HG03097 (cell line): ENCODE measurements at regions not wholly inside any gene's neighbourhood (a gene's known extent, or its start where the extent isn't known, plus 50 kb on each side); places are given as distances from the start of the nearest gene placed in this dataset.
"Not testable (repeated sequence)": the region's sequence is repeated elsewhere in the genome, so short reads cannot be mapped to it uniquely, and the experiment has no call there.

Source experiments
- ATAC-seq: cut with Tn5 transposase; IDR thresholded peaks from one replicate; pipeline ENCODE4 v1.9.1; 2021; ENCODE audit not compliant: unreplicated experiment, low FRiP score

- no peak for ATAC-seq
Observed at GRCh38 chr6:56904068-56904467, 50.8 kb upstream of the BEND6 start.

- no peak for ATAC-seq
Observed at GRCh38 chr6:56902641-56903464, 52.1 kb upstream of the BEND6 start.

- ATAC-seq = no peak
Observed at GRCh38 chr6:56900784-56901183, 54.1 kb upstream of the BEND6 start.

- no peak for ATAC-seq
Observed at GRCh38 chr6:56899753-56900152, 55.2 kb upstream of the BEND6 start.

GRCh38 chr6:56899311-56899710 is 55.6 kb upstream of the BEND6 start:
- no peak for ATAC-seq

- no peak for ATAC-seq
Observed at GRCh38 chr6:56897789-56898529, 56.9 kb upstream of the BEND6 start.

GRCh38 chr6:56891754-56892153 is 63.2 kb upstream of the BEND6 start:
- ATAC-seq = no peak

GRCh38 chr6:56890683-56891429 is 64.1 kb upstream of the BEND6 start:
- peak; percentile 90 for ATAC-seq

- ATAC-seq = no peak
Observed at GRCh38 chr6:56890066-56890465, 64.8 kb upstream of the BEND6 start.

- ATAC-seq = no peak
Observed at GRCh38 chr6:56889492-56889891, 65.4 kb upstream of the BEND6 start.

- ATAC-seq = no peak
Observed at GRCh38 chr6:56888687-56889086, 66.2 kb upstream of the BEND6 start.

GRCh38 chr6:56887086-56887485 is 67.8 kb upstream of the BEND6 start:
- no peak for ATAC-seq

- no peak for ATAC-seq
Observed at GRCh38 chr6:56877922-56878321, 77.0 kb upstream of the BEND6 start.

- no peak for ATAC-seq
Observed at GRCh38 chr6:56875961-56876360, 78.9 kb upstream of the BEND6 start.

GRCh38 chr6:56875523-56875922 is 79.4 kb upstream of the BEND6 start:
- no peak for ATAC-seq

GRCh38 chr6:56874328-56874727 is 80.6 kb upstream of the BEND6 start:
- no peak for ATAC-seq

GRCh38 chr6:56870053-56870452 is 84.9 kb upstream of the BEND6 start:
- not testable (repeated sequence) for ATAC-seq

GRCh38 chr6:56869346-56869745 is 85.6 kb upstream of the BEND6 start:
- no peak for ATAC-seq

- ATAC-seq = no peak
Observed at GRCh38 chr6:56868687-56869086, 86.2 kb upstream of the BEND6 start.

- no peak for ATAC-seq
Observed at GRCh38 chr6:56866917-56867522, 87.9 kb upstream of the BEND6 start.
